Immature natural killer cell (primary cell): ENCODE measurements at regions not wholly inside any gene's neighbourhood (a gene's known extent, or its start where the extent isn't known, plus 50 kb on each side); places are given as distances from the start of the nearest gene placed in this dataset.

ENCODE experiments used
- DNase-seq, 3 donors: peaks; one replicate each; pipeline ENCODE4 v3.0.0; 2022; ENCODE audit warnings: mixed read lengths in 1 of 3
- H3K27ac Mint-ChIP-seq, 6 donors: one replicate each; pipeline ENCODE4 v1.8.0; 2020; ENCODE audit warnings: mixed read lengths in 6 of 6, mild to moderate bottlenecking in 5 of 6, inconsistent platforms in 4 of 6, moderate library complexity in 3 of 6
- H3K27me3 Mint-ChIP-seq, 3 donors: one replicate each; pipeline ENCODE4 v1.8.0; 2020 to 2021; ENCODE audit warnings: low read depth in 3 of 3, mild to moderate bottlenecking in 3 of 3, mixed read lengths in 3 of 3, moderate library complexity in 3 of 3, inconsistent platforms in 1 of 3
- H3K36me3 Mint-ChIP-seq, 3 donors: one replicate each; pipeline ENCODE4 v1.8.0; 2020; ENCODE audit warnings: mixed read lengths in 3 of 3, inconsistent platforms in 2 of 3, mild to moderate bottlenecking in 2 of 3
- H3K4me1 Mint-ChIP-seq, 2 donors: one replicate each; pipeline ENCODE4 v1.8.0; 2020; ENCODE audit warnings: inconsistent platforms in 2 of 2, mild to moderate bottlenecking in 2 of 2, mixed read lengths in 2 of 2, moderate library complexity in 1 of 2
- H3K4me3 Mint-ChIP-seq, 5 donors: one replicate each; pipeline ENCODE4 v1.8.0; 2020; ENCODE audit warnings: mild to moderate bottlenecking in 5 of 5, mixed read lengths in 5 of 5, inconsistent platforms in 3 of 5, moderate library complexity in 3 of 5
- H3K9me3 Mint-ChIP-seq, 6 donors: one replicate each; pipeline ENCODE4 v1.8.0; 2020; ENCODE audit warnings: mild to moderate bottlenecking in 6 of 6, mixed read lengths in 6 of 6, inconsistent platforms in 4 of 6, moderate library complexity in 3 of 6

- DNase-seq = no peak
- Mint-ChIP-seq H3K4me1 (no peaks in the 10 kb centered on the region), H3K27ac (no peak overlapping the region), H3K9me3 (no peaks in the 10 kb centered on the region), H3K4me3 (no peak overlapping the region), H3K36me3 (no peaks in the 10 kb centered on the region), H3K27me3 (peaks cover 3 to 10% (median 7%) of the 10 kb centered on the region in 3 donors)
Observed at GRCh38 chr2:45288532-45289417, 279.5 kb upstream of the SIX2 start.

- H3K27ac Mint-ChIP-seq = no peak overlapping the region
- H3K36me3 Mint-ChIP-seq = no peaks in the 10 kb centered on the region
- peaks cover 3 to 7% (median 6%) of the 10 kb centered on the region in 3 donors for H3K27me3 Mint-ChIP-seq
- H3K9me3 Mint-ChIP-seq = no peaks in the 10 kb centered on the region
- no peak overlapping the region for H3K4me3 Mint-ChIP-seq
- no peak for DNase-seq
- no peaks in the 10 kb centered on the region for H3K4me1 Mint-ChIP-seq
Observed at GRCh38 chr2:45287045-45287444, 277.8 kb upstream of the SIX2 start.

GRCh38 chr2:45285771-45286390 lies 276.6 kb upstream of the SIX2 start:
- Mint-ChIP-seq H3K36me3 (no peaks in the 10 kb centered on the region), H3K4me1 (no peaks in the 10 kb centered on the region), H3K27ac (no peak overlapping the region), H3K9me3 (no peaks in the 10 kb centered on the region), H3K27me3 (peaks cover 3 to 6% (median 5%) of the 10 kb centered on the region in 3 donors), H3K4me3 (no peak overlapping the region)
- DNase-seq = no peak

- Mint-ChIP-seq H3K4me1 (no peaks in the 10 kb centered on the region), H3K4me3 (no peak overlapping the region), H3K27ac (no peak overlapping the region), H3K36me3 (no peaks in the 10 kb centered on the region), H3K27me3 (peaks cover 3 to 9% (median 4%) of the 10 kb centered on the region in 3 donors), H3K9me3 (no peaks in the 10 kb centered on the region)
- DNase-seq = no peak
Observed at GRCh38 chr2:45285311-45285710, 276.1 kb upstream of the SIX2 start.

DNA sequence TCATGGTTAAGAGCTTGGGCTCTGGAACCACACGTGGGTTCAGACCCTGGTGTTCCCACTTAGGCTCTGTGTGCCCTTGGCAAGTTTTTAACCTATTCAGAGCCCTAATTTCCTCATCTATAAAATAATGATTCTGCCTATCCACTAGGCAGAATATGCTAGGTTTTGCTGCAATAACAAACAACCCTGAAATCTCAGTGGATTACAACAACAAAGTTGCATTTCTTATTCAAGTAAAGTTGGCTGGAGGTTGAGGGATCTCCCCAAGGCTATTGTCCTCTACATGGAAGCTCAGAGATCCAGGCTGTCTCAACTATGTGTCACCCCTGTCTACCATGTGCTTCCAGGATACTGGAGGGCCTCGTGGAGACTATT lies 275.4 kb upstream of the SIX2 start:
- no peaks in the 10 kb centered on the region for H3K4me1 Mint-ChIP-seq
- no peaks in the 10 kb centered on the region for H3K9me3 Mint-ChIP-seq
- no peak overlapping the region for H3K27ac Mint-ChIP-seq
- DNase-seq = no peak
- H3K27me3 Mint-ChIP-seq = peaks cover 3 to 9% (median 4%) of the 10 kb centered on the region in 3 donors
- H3K4me3 Mint-ChIP-seq = no peak overlapping the region
- H3K36me3 Mint-ChIP-seq = no peaks in the 10 kb centered on the region

GRCh38 chr2:45283764-45284620 lies 274.7 kb upstream of the SIX2 start:
- H3K9me3 Mint-ChIP-seq = no peaks in the 10 kb centered on the region
- no peak overlapping the region for H3K4me3 Mint-ChIP-seq
- peaks cover 3 to 13% (median 4%) of the 10 kb centered on the region in 3 donors for H3K27me3 Mint-ChIP-seq
- DNase-seq = no peak
- no peak overlapping the region for H3K27ac Mint-ChIP-seq
- no peaks in the 10 kb centered on the region for H3K4me1 Mint-ChIP-seq
- H3K36me3 Mint-ChIP-seq = no peaks in the 10 kb centered on the region

- peaks cover 3 to 13% (median 4%) of the 10 kb centered on the region in 3 donors for H3K27me3 Mint-ChIP-seq
- DNase-seq = no peak
- H3K4me3 Mint-ChIP-seq = no peak overlapping the region
- no peaks in the 10 kb centered on the region for H3K9me3 Mint-ChIP-seq
- no peak overlapping the region for H3K27ac Mint-ChIP-seq
- H3K36me3 Mint-ChIP-seq = no peaks in the 10 kb centered on the region
- H3K4me1 Mint-ChIP-seq = no peaks in the 10 kb centered on the region
Observed at GRCh38 chr2:45282646-45283045, 273.4 kb upstream of the SIX2 start.

- H3K36me3 Mint-ChIP-seq = no peaks in the 10 kb centered on the region
- no peaks in the 10 kb centered on the region for H3K4me1 Mint-ChIP-seq
- H3K4me3 Mint-ChIP-seq = no peak overlapping the region
- no peak overlapping the region for H3K27ac Mint-ChIP-seq
- DNase-seq = no peak
- H3K27me3 Mint-ChIP-seq = peaks cover 2 to 12% (median 7%) of the 10 kb centered on the region in 3 donors
- H3K9me3 Mint-ChIP-seq = no peaks in the 10 kb centered on the region
Observed at GRCh38 chr2:45281311-45281710, 272.1 kb upstream of the SIX2 start.

DNA sequence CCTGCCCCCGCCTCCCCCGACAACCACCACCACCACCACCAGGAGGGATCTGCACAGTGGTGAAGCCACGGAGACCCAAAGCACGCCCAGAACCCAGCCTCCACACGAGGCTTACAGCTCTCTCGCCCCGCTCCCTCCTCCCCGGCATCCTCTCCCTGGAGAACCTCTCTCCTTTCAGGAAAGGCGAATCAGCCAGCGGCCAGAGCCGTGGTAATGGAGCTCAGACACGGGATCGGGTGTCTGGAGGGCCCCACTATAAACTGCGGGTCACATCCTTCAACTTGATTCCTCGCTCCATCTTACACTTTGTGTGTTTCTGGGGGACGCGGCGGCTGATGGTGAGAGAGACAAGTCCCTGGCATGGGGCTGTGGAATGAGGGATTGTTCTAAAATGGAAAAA lies 271.5 kb upstream of the SIX2 start:
- H3K27ac Mint-ChIP-seq = no peak overlapping the region
- H3K4me1 Mint-ChIP-seq = no peaks in the 10 kb centered on the region
- no peaks in the 10 kb centered on the region for H3K9me3 Mint-ChIP-seq
- H3K36me3 Mint-ChIP-seq = no peaks in the 10 kb centered on the region
- no peak for DNase-seq
- H3K4me3 Mint-ChIP-seq = no peak overlapping the region
- H3K27me3 Mint-ChIP-seq = peaks cover 2 to 12% (median 3%) of the 10 kb centered on the region in 3 donors

GRCh38 chr2:45279356-45279755 lies 270.1 kb upstream of the SIX2 start:
- DNase-seq = no peak
- no peak overlapping the region for H3K27ac Mint-ChIP-seq
- H3K4me3 Mint-ChIP-seq = no peak overlapping the region
- H3K9me3 Mint-ChIP-seq = no peaks in the 10 kb centered on the region
- no peaks in the 10 kb centered on the region for H3K36me3 Mint-ChIP-seq
- peaks cover 0 to 9% (median 6%) of the 10 kb centered on the region in 3 donors for H3K27me3 Mint-ChIP-seq
- H3K4me1 Mint-ChIP-seq = no peaks in the 10 kb centered on the region

DNA sequence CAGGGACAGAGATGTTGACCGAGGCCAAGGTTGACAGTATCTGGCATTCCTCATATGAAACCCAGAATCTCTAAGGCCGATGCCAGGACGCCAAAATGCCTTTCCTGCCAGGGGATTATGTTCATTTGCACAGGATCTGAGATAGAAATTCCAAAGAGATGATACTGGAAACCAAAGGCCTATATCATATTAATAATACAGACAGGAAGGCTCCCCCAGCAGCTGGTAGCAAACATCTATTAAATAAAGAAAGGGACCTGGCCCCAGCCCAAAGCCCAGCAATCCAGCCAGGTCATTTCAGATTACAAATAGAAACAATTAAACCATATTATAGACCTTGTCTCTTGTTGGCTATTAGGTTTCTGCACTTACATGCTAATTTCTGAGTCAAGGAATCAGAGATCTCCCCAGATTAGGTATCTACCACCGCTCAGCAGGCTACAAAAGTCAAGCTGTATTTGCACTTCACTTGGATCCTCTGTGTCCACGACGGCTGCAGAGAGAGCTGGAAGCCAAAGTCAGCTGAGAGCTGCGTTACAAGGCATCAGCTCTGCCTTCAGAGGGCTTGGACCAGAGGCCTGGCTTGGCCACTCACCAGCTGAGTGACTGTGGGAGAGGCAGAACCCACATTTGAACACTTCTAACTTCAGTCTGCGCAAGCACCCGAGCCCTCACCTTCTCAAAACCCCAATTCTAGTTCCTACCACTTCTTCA lies 269.3 kb upstream of the SIX2 start:
- H3K36me3 Mint-ChIP-seq = no peaks in the 10 kb centered on the region

DNA sequence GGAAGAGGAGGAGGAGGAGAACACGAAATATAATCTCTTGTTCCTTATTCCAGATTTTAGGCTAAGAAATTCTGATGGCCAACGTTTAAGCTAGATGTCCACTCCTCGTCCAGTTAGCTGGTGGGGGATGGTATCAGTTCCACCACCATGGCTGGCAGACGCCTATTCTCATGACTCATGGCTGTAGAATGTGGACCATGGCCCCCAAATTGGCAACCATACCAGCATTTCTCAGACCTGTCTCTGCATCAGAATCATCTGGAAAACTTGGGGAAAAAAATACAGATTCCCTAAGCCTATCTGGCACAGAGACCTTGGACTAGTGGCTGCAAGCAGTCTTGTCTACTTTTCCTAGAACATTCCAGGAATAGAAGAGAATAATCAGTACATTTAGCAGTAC lies 267.7 kb upstream of the SIX2 start:
- no peak for DNase-seq
- H3K4me1 Mint-ChIP-seq = no peaks in the 10 kb centered on the region
- peaks cover 2 to 9% (median 6%) of the 10 kb centered on the region in 3 donors for H3K27me3 Mint-ChIP-seq
- no peaks in the 10 kb centered on the region for H3K36me3 Mint-ChIP-seq
- no peak overlapping the region for H3K27ac Mint-ChIP-seq
- no peaks in the 10 kb centered on the region for H3K9me3 Mint-ChIP-seq
- no peak overlapping the region for H3K4me3 Mint-ChIP-seq

More for the DNA sequence above, 269.3 kb upstream of the SIX2 start:
- H3K9me3 Mint-ChIP-seq = no peaks in the 10 kb centered on the region
- no peak overlapping the region for H3K4me3 Mint-ChIP-seq
- no peak overlapping the region for H3K27ac Mint-ChIP-seq
- H3K4me1 Mint-ChIP-seq = no peaks in the 10 kb centered on the region
- no peak for DNase-seq
- H3K27me3 Mint-ChIP-seq = peaks cover 0 to 9% (median 6%) of the 10 kb centered on the region in 3 donors

DNA sequence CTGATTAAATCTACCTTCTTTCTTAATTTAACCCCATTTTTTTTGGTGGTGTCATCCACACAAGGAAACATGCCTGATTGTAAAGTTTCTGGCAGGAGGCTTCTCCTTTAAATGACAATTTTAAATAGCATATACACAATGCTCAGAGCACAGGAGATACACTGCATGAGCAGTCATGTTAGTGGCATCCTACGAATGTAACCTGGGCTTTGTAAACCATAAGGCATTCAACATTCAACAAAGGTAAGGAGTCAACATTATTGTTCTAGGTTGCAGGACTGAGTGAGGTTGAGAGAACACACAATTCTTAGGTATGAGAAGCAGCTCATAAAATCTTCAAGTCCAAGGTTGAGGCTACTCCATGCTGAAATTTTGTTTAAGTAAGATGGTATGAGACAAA lies 266.6 kb upstream of the SIX2 start:
- Mint-ChIP-seq H3K27ac (no peak overlapping the region), H3K4me1 (no peaks in the 10 kb centered on the region), H3K4me3 (no peak overlapping the region), H3K9me3 (no peaks in the 10 kb centered on the region), H3K27me3 (peaks cover 3 to 9% (median 6%) of the 10 kb centered on the region in 3 donors), H3K36me3 (no peaks in the 10 kb centered on the region)
- DNase-seq = no peak
